ENCODE measurements at regions not wholly inside any gene's neighbourhood (a gene's known extent, or its start where the extent isn't known, plus 50 kb on each side); places are given as distances from the start of the nearest gene placed in this dataset.

DNA sequence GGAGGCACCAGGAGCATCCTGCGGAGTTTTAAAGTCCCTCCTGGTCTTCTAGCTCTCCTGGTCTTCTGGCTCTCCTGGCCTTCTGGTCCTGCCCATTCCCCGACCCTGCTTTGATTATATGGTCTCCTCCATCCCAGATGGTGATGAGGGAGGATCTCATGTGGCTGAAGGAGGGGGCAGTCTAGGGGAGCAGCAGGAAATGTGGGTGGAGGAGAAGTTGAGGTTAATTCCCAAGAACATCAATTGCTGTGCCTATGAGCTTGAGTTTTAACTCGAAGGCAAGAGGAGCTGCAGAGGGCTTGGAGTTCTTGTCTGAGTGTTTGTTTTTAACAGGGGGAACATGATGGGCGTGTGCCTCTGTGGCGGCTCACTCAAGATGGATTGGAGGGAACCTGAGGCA lies 408.8 kb downstream of the MATN1 start:
- H3K9me3 Mint-ChIP-seq: no peaks in the 10 kb centered on the region
- H3K27ac Mint-ChIP-seq: no peak overlapping the region
- H3K4me1 Mint-ChIP-seq: peaks cover 11% of the 10 kb centered on the region

DNA sequence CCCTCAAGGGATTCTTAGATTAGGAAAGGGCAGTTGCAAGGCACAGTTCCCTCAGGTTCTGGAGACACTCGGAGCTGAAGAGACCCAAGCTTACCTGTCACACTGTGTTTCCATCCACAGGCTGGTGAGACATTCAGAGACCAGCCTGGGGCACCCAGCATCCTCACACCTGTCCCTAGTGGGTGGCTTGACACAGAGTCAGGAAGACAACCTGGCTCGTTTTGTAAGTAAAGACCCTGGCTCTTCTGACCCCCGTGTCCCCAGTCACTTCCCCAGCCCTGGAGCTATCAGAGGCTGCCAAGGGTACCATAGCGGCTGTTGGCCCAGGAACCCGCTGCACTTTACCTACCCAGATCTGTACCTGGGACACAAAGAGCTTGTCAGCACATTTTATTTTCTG lies 409.8 kb downstream of the MATN1 start:
- Histone ChIP-seq H3K27ac (no peak overlapping the region), H3K9me3 (ENCODE audit: low read depth) (no peaks in the 10 kb centered on the region), H3K79me2 (ENCODE audit: low read depth) (no peaks in the 10 kb centered on the region), H3K4me2 (no peak overlapping the region), H3K9ac (no peak overlapping the region), H3K27me3 (no peaks in the 10 kb centered on the region), H3K4me1 (no peaks in the 10 kb centered on the region), H3K36me3 (no peaks in the 10 kb centered on the region), H2AFZ (replicated peaks) (no peak overlapping the region), H4K20me1 (ENCODE audit: low read depth) (no peaks in the 10 kb centered on the region), H3F3A (ENCODE audit: low read depth) (no peaks in the 10 kb centered on the region), H3K4me3 (no peak overlapping the region)
- no peak overlapping the region for H3K4me3 Mint-ChIP-seq
- H3K27ac Mint-ChIP-seq: no peak overlapping the region
- H3K36me3 Mint-ChIP-seq: no peaks in the 10 kb centered on the region
- TF ChIP-seq EZH2 (IDR thresholded peaks at IDR 0.05) (no peak), EZH2phosphoT487 (IDR thresholded peaks at IDR 0.05) (no peak)
- TF ChIP-seq, protein P1, sequence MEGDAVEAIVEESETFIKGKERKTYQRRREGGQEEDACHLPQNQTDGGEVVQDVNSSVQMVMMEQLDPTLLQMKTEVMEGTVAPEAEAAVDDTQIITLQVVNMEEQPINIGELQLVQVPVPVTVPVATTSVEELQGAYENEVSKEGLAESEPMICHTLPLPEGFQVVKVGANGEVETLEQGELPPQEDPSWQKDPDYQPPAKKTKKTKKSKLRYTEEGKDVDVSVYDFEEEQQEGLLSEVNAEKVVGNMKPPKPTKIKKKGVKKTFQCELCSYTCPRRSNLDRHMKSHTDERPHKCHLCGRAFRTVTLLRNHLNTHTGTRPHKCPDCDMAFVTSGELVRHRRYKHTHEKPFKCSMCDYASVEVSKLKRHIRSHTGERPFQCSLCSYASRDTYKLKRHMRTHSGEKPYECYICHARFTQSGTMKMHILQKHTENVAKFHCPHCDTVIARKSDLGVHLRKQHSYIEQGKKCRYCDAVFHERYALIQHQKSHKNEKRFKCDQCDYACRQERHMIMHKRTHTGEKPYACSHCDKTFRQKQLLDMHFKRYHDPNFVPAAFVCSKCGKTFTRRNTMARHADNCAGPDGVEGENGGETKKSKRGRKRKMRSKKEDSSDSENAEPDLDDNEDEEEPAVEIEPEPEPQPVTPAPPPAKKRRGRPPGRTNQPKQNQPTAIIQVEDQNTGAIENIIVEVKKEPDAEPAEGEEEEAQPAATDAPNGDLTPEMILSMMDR (IDR thresholded peaks at IDR 0.05): no peak
- peaks cover 11% of the 10 kb centered on the region for H3K4me1 Mint-ChIP-seq
- DNase-seq (ENCODE audit: low spot score): no peak
- peaks cover 12% of the 10 kb centered on the region for H3K27me3 Mint-ChIP-seq (ENCODE audit: insufficient read depth, low read depth)
- no peaks in the 10 kb centered on the region for H3K9me3 Mint-ChIP-seq

More for the DNA sequence above, 408.8 kb downstream of the MATN1 start:
- no peak overlapping the region for H2AFZ ChIP-seq (replicated peaks)
- H3K9me3 ChIP-seq (ENCODE audit: low read depth): no peaks in the 10 kb centered on the region
- no peaks in the 10 kb centered on the region for H3K79me2 ChIP-seq (ENCODE audit: low read depth)
- H3K4me3 Mint-ChIP-seq: peak overlapping the region; percentile 53
- no peaks in the 10 kb centered on the region for H3K36me3 ChIP-seq
- no peaks in the 10 kb centered on the region for H3F3A ChIP-seq (ENCODE audit: low read depth)
- H3K4me3 ChIP-seq: no peak overlapping the region
- H3K4me2 ChIP-seq: no peak overlapping the region
- DNase-seq (ENCODE audit: low spot score): no peak
- no peaks in the 10 kb centered on the region for H3K27me3 ChIP-seq
- no peaks in the 10 kb centered on the region for H3K36me3 Mint-ChIP-seq
- no peak overlapping the region for H3K9ac ChIP-seq
- H3K27me3 Mint-ChIP-seq (ENCODE audit: insufficient read depth, low read depth): peaks cover 13% of the 10 kb centered on the region
- no peaks in the 10 kb centered on the region for H3K4me1 ChIP-seq
- H4K20me1 ChIP-seq (ENCODE audit: low read depth): no peaks in the 10 kb centered on the region
- TF ChIP-seq EZH2phosphoT487 (IDR thresholded peaks at IDR 0.05): no peak
- no peak for TF ChIP-seq EZH2 (IDR thresholded peaks at IDR 0.05)
- TF ChIP-seq, protein P1 (IDR thresholded peaks at IDR 0.05): no peak
- no peak overlapping the region for H3K27ac ChIP-seq

DNA sequence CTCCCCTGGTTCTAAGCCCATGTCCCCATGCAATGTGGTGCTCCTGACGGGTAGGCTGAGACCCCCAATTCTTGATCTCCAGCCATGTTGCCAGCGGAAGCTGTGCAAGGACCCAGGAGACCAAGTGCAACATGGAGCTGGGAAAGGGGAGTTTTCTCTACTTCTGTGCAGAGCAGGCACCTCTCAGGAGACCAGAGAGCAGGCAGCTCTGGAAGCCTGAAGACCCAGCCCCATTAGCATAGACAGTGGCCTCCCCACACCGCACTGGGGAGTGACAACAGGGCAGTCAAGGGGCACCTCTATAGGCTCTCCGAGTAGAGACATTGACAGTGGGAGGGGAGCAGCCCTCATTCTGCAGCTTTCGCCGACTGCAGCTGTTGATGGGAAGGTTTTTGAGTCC lies 410.2 kb downstream of the MATN1 start:
- H3K27ac Mint-ChIP-seq: no peak overlapping the region
- no peaks in the 10 kb centered on the region for H3K36me3 ChIP-seq
- H3K4me1 ChIP-seq: no peaks in the 10 kb centered on the region
- H3K4me3 ChIP-seq: no peak overlapping the region
- no peak overlapping the region for H2AFZ ChIP-seq (replicated peaks)
- no peak overlapping the region for H3K4me3 Mint-ChIP-seq
- no peak overlapping the region for H3K27ac ChIP-seq
- no peak for TF ChIP-seq EZH2 (IDR thresholded peaks at IDR 0.05)
- TF ChIP-seq, protein P1 (IDR thresholded peaks at IDR 0.05): no peak
- no peak for TF ChIP-seq EZH2phosphoT487 (IDR thresholded peaks at IDR 0.05)
- no peaks in the 10 kb centered on the region for H4K20me1 ChIP-seq (ENCODE audit: low read depth)
- no peaks in the 10 kb centered on the region for H3K9me3 ChIP-seq (ENCODE audit: low read depth)
- no peaks in the 10 kb centered on the region for H3K27me3 ChIP-seq
- H3K9ac ChIP-seq: no peak overlapping the region
- no peaks in the 10 kb centered on the region for H3K79me2 ChIP-seq (ENCODE audit: low read depth)
- no peaks in the 10 kb centered on the region for H3K36me3 Mint-ChIP-seq
- peaks cover 9% of the 10 kb centered on the region for H3K27me3 Mint-ChIP-seq (ENCODE audit: insufficient read depth, low read depth)
- no peaks in the 10 kb centered on the region for H3F3A ChIP-seq (ENCODE audit: low read depth)
- DNase-seq (ENCODE audit: low spot score): no peak
- H3K9me3 Mint-ChIP-seq: no peaks in the 10 kb centered on the region
- no peak overlapping the region for H3K4me2 ChIP-seq
- peaks cover 11% of the 10 kb centered on the region for H3K4me1 Mint-ChIP-seq

Data from neural progenitor cell (in vitro differentiated cells).